H1 (cell line): ENCODE measurements at regions not wholly inside any gene's neighbourhood (a gene's known extent, or its start where the extent isn't known, plus 50 kb on each side); places are given as distances from the start of the nearest gene placed in this dataset.

Source experiments
- CHD1 ChIP-seq: IDR thresholded peaks from 2 replicates; pipeline ENCODE4 v1.6.1; 2012; ENCODE audit warnings: low read depth, low read length, improper control_type of control experiment
- PHF8 ChIP-seq: fragments of 200-600 bp; sonication (generic); conservative IDR thresholded peaks from 2 replicates; pipeline ENCODE4 v1.7.1; 2012; ENCODE audit warnings: low read depth, mild to moderate bottlenecking, inconsistent platforms, low read length, moderate library complexity
- TF ChIP-seq, protein P1 (sequence below), 3 experiments: IDR thresholded peaks; 1 replicate in 2 of 3; 2 replicates in 1 of 3; pipeline versions ENCODE4 v1.5.1 to v1.6.1; 2011; ENCODE audit warnings: low read length in 3 of 3, mild to moderate bottlenecking in 3 of 3, inconsistent platforms in 2 of 3, low read depth in 1 of 3, moderate library complexity in 1 of 3; ENCODE audit not compliant: insufficient read depth in 1 of 3; ENCODE audit errors: control extremely low read depth in 1 of 3
- TF ChIP-seq, protein P2 (sequence below): IDR thresholded peaks from 2 replicates; pipeline ENCODE4 v1.6.1; 2012; ENCODE audit warnings: inconsistent platforms
- TF ChIP-seq, protein P3 (sequence below): IDR thresholded peaks from 2 replicates; pipeline ENCODE4 v1.6.1; 2011; ENCODE audit warnings: low read depth, mild to moderate bottlenecking, low read length; ENCODE audit not compliant: insufficient read depth

DNA sequence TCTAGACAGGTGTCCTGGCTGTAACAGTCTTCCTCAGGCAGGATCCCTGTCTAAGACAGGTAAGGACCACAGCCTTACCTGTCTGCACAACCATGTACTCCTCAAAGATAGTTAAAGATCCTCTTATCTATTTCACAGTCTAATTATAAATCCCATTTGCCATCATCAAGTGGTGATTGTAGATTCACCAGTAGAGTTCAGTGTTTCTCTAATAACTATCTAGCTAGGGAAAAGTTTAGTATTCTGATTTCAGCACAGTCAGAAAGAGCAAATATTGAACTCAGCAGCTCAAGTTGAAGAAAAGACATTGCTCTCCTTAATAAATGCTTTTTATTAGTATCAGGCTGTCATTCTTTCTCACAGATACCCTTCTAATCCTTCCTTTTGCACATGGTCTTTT, 1305.5 kb upstream of the NXPH2 start:
- TF ChIP-seq, protein P1, sequence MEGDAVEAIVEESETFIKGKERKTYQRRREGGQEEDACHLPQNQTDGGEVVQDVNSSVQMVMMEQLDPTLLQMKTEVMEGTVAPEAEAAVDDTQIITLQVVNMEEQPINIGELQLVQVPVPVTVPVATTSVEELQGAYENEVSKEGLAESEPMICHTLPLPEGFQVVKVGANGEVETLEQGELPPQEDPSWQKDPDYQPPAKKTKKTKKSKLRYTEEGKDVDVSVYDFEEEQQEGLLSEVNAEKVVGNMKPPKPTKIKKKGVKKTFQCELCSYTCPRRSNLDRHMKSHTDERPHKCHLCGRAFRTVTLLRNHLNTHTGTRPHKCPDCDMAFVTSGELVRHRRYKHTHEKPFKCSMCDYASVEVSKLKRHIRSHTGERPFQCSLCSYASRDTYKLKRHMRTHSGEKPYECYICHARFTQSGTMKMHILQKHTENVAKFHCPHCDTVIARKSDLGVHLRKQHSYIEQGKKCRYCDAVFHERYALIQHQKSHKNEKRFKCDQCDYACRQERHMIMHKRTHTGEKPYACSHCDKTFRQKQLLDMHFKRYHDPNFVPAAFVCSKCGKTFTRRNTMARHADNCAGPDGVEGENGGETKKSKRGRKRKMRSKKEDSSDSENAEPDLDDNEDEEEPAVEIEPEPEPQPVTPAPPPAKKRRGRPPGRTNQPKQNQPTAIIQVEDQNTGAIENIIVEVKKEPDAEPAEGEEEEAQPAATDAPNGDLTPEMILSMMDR (IDR thresholded peaks at IDR 0.05; ENCODE audit: control extremely low read depth in 1 of 3, insufficient read depth in 1 of 3, low read depth in 1 of 3, low read length in 3 of 3): no peak
- TF ChIP-seq, protein P2, sequence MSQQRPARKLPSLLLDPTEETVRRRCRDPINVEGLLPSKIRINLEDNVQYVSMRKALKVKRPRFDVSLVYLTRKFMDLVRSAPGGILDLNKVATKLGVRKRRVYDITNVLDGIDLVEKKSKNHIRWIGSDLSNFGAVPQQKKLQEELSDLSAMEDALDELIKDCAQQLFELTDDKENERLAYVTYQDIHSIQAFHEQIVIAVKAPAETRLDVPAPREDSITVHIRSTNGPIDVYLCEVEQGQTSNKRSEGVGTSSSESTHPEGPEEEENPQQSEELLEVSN: no peak
- TF ChIP-seq, protein P3, sequence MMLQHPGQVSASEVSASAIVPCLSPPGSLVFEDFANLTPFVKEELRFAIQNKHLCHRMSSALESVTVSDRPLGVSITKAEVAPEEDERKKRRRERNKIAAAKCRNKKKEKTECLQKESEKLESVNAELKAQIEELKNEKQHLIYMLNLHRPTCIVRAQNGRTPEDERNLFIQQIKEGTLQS: no peak
- TF ChIP-seq PHF8 (no peak), CHD1 (no peak)
